NOMO-1 (cell line): ENCODE measurements at regions not wholly inside any gene's neighbourhood (a gene's known extent, or its start where the extent isn't known, plus 50 kb on each side); places are given as distances from the start of the nearest gene placed in this dataset.

Source experiments
- DNase-seq, 2 experiments: peaks; one replicate each; lab custom pipeline; 2025; ENCODE audit not compliant: unreplicated experiment in 2 of 2; lab: John Stamatoyannopoulos, UW

DNA sequence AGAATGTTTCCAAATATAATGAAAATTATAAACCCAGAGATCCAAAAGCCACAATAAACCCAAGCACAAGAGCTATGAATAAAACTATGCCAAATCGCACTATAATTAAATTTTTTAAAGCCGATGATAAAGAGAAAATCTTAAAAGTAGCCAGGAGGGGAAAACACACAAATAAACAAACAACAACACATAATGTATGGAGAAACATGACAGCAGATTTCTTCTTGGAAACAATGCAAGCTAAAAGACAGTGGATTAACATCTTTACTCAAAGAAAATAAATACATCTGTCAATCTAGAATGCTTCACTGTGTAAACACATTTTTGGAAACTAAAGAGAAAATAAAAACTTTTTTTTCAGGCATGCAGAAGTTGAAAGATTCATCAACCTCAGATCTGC, 53.0 kb upstream of the SMOX start:
- no peak for DNase-seq

DNA sequence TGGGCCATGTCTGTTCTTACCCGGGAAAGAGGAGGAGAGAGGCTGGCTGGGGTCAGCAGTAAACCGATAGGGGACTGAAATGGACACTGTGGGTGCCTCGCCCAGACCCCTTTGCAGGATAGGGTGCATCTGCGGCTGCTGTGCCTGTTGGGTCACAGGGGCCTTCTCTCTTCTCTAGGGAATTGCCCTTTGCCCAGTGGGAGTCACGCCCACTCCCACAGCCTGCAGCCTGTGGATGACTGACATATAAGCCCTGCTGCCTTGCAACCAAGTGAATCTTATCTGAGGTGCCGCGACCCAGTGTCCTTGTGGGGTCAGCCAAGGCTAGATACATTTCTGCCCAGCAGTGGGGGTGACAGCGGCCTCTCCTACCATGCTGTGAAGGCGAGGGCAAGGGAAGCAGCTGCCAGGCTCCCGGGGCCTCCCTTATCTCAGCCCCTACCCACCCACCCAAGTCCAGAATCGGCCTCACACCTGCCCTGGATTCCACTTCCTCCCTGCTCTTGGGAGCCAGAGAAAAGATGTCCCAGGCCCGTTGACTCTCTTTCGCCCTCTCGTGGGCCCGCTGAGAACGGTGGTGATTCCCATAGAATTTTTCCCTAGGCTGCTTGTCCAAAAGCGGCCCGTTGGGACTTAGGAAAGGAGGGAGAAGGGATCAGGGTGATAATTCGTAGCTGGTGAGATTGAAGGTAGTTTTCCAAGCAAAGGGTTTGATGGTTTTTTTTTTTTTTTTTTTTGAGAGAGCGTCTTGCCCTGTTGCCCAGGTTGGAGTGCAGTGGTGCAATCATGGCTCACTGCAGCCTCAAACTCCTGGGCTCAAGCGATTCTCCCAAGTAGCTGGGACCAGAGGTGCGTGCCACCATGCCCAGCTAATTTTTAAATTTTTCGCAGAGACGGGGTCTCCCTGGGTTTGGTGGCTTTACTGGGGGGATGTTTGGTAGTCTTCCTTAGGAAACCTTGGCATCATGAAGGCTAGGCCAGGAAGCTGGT, 56.8 kb upstream of the SMOX start:
- no peak for DNase-seq

DNA sequence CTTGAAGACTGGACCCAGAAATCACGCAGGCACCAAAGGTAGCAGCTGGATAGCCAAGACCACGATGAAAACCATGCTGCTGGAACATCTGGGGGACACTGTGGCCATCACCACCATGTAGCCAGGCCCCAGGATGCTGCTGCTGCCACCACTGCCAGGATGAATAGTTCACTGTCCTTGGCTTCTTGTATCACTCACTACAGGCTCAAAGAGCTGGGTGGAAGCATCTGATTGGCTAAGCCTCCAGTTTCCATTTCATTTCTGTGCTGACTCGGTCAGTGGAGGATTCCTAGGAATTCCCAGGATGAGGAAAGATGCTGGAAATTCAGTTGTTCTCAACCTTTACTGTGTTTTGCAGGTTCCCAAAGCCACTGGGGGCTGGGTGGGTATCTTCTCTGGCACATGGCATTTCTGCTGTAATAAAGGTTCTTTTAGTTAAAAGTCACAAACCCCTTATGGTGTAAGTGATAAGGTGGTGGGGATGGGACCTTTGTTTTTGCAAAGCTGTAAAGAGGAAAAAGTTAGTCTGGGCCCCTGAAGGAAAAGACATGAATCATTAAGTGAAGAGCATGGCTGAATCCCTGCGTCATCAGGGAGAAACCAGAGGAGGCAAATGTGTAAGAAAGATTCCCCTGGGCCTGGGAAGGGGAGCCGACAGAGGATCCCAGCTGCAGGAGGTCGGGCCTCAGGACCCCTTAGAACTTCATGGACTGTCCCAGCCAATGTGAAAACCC, 57.7 kb upstream of the SMOX start:
- DNase-seq, result no peak

DNA sequence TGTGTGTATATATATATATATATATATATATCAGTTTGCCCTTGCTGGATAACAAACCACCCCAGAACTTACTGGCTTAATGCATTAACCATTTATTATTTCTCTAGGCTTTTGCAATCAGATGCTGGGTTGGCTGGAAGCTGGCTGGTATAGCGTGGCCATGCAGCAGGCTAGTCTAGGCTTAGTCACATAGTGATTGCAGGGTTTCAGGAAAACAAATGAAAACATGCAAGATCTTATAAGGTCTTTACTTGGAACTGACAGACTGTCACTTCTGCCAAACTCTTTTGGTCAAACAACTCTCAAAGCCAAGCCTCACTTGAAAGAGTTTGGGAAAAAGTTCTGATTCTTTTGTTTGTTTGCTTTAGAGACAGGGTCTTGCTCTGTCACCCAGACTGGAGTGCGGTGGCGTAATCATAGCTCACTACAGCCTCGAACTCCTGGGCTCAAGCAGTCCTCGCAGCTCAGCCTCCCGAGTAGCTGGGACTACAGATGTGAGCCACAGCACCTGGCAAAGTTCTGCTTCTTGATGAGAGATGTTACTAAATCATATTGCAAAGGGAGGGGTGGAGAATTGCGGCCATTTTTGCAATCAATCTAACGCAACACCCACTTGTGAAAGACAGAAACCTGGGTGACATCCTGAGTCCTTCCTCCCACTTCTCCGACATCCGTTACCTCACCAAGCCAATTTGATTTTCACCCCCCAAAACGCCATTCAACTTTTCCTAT, 58.7 kb upstream of the SMOX start:
- DNase-seq, result peak; percentile 56 to 84

DNA sequence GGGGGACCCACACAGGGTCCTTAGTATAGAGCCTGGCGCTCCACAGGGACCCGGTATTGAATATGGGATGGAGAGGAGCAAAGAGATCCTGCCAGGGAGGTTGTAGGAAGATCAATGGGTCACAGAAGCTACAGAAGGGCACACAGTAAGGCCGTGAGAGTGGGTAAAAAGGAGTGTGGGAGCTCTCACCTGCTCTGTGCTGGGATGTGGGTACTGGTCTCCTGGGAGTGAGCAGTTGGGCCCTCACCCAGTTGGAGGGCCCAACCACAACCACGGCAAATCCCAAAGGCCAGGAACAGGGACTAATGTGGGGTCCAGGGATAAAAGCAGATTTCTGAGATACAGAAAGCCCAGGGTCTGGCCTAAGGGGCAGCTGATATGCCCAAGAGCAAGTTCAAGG, 59.9 kb upstream of the SMOX start:
- DNase-seq, result no peak

DNA sequence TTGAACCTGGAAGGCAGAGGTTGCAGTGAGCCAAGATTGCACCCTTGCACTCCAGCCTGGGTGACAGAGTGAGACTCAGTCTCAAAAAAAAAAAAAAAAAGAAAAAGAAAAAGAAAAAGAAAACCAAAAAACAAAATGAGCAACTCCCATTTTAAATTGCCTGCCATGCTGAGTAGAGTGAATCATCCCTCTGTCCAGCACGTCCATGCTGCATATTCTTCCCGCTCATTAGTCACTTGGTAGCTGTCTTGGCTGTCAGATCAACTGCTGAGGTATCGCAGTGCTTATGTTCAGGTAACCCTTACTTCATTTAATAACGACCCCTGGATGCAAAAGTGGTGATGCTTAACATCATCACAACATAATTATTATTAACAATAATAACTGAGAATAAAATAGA, 60.7 kb upstream of the SMOX start:
- no peak for DNase-seq

DNA sequence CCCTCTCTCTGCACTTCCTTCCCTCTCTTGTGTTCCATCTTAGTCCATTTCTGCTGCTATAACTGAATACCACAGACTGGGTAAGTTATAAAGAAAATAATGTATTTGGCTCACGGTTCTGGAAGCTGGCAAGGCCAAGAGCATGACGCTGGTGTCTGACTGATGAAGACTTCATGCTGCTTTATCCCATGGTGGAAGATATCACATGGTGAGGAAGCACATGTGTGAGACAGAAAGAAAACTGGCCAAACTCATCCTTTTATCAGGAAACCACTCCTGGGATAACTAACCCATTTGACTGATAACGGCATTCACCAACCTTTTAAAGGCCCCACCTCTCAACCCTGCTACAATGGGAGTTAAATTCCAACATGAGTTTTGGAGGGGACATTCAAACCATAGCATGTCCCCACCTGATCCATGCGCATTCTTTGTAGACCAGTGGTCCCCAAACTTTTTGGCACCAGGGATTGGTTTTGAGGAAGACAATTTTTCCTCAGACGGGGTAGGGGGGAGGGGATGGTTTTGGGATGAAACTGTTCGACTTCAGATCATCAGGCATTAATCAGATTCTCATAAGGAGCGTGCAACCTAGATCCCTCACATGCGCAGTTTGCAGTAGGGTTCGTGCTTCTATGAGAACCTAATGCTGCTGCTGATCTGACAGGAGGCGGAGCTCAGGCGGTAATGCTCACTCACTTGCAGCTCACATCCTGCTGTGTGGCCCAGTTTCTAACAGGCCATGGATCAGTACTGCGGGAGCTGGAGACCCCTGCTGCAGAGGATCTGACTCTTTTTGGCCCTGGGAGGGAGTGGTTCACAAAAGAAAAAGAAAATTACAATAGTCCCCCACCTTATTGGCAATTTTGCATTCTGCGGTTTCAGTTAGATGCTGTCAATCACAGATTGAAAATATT, 61.6 kb upstream of the SMOX start:
- DNase-seq, result no peak

DNA sequence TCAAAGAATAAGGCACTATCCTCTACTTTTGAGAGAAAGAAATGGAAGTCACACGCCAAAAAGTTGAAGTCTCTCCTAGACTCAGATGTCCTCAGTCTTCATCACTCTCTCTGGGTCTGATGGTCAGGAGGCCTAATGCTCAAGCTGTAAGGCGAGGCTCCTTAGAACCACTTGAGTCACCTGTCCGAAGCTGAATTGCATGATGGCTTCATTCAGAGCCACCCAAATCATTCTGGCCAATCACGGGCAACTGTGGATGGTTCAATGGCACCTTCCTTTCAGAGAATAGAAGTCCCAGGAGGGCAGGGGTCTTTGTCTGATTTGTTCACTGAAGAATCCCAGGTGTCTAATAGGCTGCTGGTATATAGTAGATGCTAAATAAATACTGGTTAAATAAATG, 63.9 kb upstream of the SMOX start:
- no peak for DNase-seq

DNA sequence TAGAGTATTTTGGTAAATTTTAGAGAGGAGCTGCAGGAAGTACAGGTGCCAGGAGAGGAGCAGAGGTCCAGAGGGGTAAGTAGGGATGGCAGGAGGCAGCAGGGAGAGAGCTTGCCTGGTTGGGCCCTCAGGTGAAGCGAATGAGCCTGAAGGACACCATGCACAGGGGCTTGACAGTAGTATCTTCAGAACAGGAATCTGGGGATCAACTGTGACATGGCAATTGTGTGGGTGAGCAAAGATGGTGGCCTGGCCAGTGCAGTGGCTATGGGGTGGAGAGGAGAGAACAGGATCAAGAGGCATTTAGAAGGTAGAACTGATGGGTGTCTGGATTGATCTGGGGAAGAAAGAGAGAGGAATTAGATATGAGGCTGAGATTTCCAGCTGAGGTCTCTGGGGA, 64.5 kb upstream of the SMOX start:
- DNase-seq, result no peak

DNA sequence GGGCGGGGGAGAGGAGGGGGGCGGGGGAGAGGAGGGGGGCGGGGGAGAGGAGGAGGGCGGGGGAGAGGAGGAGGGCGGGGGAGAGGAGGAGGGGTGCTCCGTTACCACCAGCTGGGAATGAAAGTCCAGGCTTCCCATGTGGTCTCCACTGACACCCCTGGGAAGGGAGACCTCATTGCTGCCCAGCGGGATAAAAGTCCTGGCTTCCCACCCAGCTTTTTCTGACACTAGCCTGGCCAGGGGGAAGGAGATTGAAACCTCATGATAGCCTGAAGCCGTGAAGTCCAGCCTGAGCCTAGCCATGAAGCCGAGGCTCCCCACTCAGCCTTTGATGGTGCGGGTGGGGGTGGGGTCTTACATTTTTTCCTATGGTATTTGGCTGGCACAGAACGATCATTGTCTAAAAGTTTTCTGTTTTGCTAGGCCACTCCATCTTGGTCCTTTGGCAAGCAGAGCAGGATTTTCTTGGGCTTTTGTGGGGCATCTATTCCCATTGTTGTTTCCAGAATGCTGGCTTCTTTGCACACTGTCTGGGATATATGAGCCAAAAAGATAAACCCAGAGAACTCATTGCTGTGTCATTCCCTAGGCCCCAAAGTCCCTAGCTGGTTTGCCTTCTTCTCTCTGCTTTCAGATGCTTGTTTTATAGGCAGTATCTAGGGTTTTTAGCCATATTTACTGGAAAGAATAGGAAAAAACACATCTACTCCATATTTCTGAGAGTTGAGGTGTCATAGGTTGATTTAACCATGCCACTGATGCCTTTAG, 65.3 kb upstream of the SMOX start:
- DNase-seq, result peak in 1 of 2 experiments; percentile 25

DNA sequence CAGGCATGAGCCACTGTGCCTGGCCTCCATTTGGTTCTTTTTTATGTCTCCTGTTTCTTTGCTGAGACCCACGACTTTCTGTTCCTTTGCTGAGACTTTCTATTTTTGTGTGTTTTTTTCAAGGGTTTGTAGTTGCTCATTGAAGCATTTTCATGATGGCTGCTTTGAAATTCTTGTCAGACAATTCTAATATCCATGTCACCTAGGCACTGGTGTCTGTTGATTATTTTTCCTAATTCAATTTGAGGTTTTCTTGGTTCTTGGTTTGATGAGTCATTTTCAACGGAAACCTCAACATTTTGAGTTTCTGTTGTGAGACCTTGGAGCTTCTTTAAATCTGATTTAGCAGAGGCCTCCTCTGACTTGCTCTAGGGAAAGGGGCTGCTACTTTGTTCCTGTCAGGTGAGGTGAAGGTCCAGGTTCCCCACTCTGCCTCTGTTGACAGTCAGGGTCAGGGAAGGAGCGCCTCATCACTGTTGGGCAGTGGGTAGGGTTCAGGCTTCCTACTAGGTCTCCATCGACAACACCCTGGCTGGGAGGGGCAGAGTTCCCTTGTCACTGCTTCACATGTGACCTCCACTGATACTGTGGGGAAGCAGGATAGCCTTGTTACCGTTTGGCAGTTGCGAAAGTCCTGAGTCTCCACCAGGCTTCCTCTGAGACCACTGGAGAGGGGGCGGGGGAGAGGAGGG, 66.1 kb upstream of the SMOX start:
- DNase-seq, result peak; percentile 80 to 98

DNA sequence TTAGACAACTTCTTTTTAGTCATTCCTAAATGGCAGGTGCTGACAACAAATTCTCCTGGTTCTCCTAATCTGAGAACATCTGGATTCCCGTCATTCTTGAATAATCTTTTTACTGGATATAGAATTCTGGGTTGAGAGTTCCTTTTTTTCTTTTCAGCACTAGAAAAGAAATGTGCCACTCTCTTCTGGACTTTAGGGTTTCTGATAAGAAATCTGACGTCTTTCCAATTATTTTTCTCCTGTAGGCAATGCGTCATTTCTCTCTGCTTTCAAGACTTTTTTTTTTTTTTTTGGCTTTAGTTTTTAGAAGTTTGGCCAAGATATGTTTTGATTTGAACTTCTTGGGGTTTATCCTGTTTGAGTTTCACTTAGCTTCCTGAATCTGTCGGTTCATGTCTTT, 66.1 kb upstream of the RNF24 start:
- no peak for DNase-seq

DNA sequence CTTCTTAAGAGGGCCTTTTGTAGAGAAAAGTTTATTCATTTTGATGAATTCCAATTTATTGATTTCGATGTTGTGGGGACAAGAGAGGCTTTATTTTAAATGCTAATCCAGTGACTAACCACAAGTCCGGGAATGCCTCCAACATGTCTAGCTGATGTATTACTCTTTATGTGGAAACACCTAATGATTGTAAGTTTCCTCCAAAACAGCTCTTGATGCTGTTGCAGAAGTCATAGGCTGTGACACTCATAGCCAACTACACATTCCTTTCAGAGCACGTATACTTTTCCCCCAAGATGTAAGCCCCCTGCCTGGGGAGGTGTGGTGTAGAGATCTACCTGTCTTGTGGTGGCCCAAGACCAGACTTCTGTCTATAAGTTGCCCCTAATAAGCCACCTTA, 61.3 kb upstream of the RNF24 start:
- peak in 1 of 2 experiments; percentile 46 for DNase-seq

DNA sequence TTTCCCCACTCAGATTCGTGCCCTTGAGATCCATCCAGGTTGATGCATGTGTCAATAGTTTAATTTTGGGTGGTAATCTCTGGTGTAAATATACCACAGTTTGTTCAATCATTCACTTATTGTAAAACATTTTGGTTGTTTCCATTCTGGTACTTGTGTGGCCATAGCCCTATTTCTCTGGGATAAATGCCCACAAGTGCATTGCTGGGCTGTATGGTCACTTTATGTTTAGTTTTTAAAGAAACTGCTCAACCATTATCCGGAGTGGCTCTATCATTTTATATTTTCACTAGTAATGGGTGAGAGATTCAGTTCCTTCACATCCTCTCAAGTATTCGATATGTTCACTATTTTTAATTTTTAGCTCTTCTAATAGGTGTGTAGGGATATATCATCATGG, 60.7 kb upstream of the RNF24 start:
- no peak for DNase-seq

DNA sequence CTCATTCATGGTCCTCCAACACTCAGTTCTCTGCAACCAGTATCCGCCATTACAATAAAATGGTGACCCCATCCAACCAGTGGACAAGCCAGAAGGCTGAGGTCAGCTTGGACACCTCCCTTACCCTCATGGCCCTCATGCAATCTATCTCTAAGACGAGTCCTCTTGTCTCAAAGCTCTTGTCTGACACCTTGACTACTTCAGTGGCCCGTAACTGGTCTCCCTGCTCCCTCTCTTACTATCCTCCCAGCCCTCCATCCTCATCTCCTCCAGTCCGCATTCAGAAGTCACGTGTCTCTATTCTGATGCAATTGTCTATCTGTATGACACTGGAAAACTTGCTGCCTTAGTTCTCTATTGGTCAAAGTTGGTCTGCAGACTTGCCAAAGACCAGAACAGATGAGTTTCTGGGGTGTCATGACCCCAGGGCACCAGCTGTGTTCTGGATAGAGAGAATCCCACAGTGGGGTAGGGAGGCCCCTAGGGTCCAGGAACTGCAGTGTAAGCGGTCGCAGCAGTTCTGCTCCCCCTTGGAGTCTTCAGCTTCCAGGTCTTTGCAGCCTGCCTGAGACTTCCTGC, 59.6 kb upstream of the RNF24 start:
- peak; percentile 60 to 84 for DNase-seq

DNA sequence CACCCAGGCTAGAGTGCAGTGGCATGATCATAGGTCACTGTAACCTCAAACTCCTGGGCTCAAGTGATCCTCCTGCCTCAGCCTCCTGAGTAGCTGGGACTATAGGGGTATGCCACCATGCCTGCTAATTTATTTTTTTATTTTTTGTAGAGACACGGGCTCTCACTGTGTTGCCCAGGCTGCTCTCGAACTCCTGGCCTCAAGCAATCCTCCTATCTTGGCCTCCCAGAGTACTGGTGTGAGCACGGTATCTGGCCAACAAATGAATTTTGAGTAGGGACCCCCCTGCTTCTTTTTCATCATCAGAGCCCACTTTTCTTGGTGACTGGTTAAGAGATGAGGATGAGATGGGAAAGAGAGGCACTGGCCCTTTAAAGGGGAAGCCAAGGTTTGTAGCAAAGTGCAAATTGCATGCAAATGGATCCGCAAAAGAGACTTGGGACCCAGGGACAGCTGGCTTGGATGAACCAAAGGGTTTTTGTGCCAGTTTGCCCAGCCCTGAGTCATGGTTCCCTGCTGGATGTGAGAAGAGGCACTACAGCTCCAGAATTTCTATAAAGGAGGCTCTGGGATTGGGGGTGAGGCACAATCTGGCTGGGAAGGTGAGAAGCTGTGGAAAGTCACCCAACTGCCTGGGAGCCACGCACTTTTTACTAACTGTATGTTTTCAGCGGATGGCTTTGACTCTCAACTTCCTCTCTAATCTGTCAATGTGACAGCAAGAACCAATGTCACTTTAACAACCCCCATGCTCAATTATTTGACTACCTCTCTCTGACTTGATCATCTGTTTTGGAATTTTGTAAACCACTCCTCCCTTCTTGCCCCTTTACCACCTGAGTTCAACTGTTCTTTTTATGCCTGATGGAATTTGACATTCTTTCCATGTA, 58.7 kb upstream of the RNF24 start:
- DNase-seq, result peak; percentile 68 to 82

DNA sequence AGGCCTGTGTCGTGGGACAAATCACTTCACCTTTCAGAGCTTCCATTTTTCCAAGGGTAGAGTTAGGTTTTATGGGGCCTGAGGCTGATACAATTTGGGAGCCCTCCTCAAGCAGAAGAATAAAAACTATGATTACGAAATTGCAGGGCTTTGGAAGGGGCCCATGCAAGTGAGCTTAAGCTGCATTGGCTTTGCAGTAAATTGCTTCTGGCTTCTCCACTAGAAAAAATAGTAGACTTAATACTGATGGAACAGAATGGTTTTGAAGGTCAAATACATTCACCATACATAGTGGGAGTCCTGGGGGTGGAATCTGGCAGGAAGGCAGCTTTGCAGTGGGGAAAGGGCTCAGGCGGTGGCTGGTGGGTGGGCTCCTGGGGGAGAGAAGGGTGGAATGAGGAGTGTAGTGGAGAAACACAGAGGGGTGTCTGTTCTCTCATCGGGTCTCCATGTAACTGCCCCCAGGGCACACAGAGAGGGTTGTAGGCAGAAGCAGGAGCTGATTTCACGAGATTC, 55.9 kb upstream of the RNF24 start:
- DNase-seq, result no peak
